Esophagus squamous epithelium (tissue), 4 donors: ENCODE measurements at regions not wholly inside any gene's neighbourhood (a gene's known extent, or its start where the extent isn't known, plus 50 kb on each side); places are given as distances from the start of the nearest gene placed in this dataset.

Experiments used
- POLR2A ChIP-seq, 4 donors: fragments of 450-650 bp; IDR thresholded peaks; one replicate each; pipeline ENCODE4 v1.6.1; 2017; ENCODE audit warnings: antibody characterized with exemption in 4 of 4, mild to moderate bottlenecking in 4 of 4, moderate library complexity in 3 of 4
- TF ChIP-seq, protein P1 (sequence below), 6 experiments: fragments of 450-650 bp in 4 of 6; fragments of 200-600 bp in 2 of 6; sonication (generic) in 2 of 6; IDR thresholded peaks; one replicate each; pipeline ENCODE4 v1.5.1; 2016 to 2019; ENCODE audit warnings: antibody characterized with exemption in 6 of 6, mild to moderate bottlenecking in 4 of 6, moderate library complexity in 4 of 6

DNA sequence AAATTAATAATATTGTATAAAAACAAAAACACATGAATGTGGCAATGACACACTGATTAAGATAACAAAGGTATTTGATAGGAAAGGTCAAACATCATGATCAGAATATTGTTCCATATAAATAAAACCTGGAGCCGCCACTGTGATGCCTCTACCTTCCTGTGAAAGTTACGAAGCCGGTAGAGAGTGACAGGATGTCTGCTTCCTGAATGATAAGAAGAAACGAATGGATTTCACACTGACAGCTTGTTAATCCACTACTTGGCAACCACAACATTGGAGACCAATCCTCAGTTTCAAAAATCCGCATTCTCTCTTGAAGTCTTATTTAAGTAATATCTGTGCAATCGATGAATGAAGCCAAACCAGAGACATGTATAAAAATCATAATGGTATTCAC lies 315.1 kb downstream of the HDGFL1 start:
- TF ChIP-seq, protein P1, sequence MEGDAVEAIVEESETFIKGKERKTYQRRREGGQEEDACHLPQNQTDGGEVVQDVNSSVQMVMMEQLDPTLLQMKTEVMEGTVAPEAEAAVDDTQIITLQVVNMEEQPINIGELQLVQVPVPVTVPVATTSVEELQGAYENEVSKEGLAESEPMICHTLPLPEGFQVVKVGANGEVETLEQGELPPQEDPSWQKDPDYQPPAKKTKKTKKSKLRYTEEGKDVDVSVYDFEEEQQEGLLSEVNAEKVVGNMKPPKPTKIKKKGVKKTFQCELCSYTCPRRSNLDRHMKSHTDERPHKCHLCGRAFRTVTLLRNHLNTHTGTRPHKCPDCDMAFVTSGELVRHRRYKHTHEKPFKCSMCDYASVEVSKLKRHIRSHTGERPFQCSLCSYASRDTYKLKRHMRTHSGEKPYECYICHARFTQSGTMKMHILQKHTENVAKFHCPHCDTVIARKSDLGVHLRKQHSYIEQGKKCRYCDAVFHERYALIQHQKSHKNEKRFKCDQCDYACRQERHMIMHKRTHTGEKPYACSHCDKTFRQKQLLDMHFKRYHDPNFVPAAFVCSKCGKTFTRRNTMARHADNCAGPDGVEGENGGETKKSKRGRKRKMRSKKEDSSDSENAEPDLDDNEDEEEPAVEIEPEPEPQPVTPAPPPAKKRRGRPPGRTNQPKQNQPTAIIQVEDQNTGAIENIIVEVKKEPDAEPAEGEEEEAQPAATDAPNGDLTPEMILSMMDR (IDR thresholded peaks at IDR 0.05), result no peak
- TF ChIP-seq POLR2A (IDR thresholded peaks at IDR 0.05), result no peak
